Naive thymus-derived CD4-positive, alpha-beta T cell (primary cell): ENCODE measurements at regions not wholly inside any gene's neighbourhood (a gene's known extent, or its start where the extent isn't known, plus 50 kb on each side); places are given as distances from the start of the nearest gene placed in this dataset.
A peak's percentile ranks its signal among the peaks of the same experiment; 100 is the strongest.

Experiments
- ATAC-seq: fragments of 150-1000 bp; cut with Tn5 transposase; 2 replicates; pipeline ENCODE4 v1.10.0; 2021; ENCODE audit warnings: mild to moderate bottlenecking, moderate library complexity
- CTCF ChIA-PET: fragments of 350-600 bp; sonication (Branson Sonifier 250); formaldehyde crosslinking; loops from one replicate; lab custom pipeline; 2021; ENCODE audit warnings: antibody characterized with exemption; lab: Charles Lee
- POLR2A ChIA-PET: fragments of 350-600 bp; sonication (Branson Sonifier 250); formaldehyde crosslinking; loops from one replicate; lab custom pipeline; 2021; ENCODE audit warnings: antibody characterized with exemption, inconsistent platforms; lab: Charles Lee
- DNase-seq, 9 donors: peaks; one replicate each; pipeline versions ENCODE4 v3.0.0 to v3.0.0-alpha.2; 2020 to 2022; ENCODE audit warnings: mixed read lengths in 1 of 9
- H3K27ac ChIP-seq: one replicate; pipeline ENCODE4 v1.7.0; 2013; ENCODE audit warnings: mild to moderate bottlenecking, low read depth, low read length, moderate library complexity
- H3K27me3 ChIP-seq, 2 donors: one replicate each; pipeline ENCODE4 v1.7.0; 2013; ENCODE audit warnings: low read length in 2 of 2, mild to moderate bottlenecking in 2 of 2, moderate library complexity in 2 of 2; ENCODE audit not compliant: control insufficient read depth in 2 of 2, insufficient read depth in 2 of 2
- H3K36me3 ChIP-seq, 3 experiments: 1 replicate in 2 of 3; 2 replicates in 1 of 3; pipeline ENCODE4 v1.7.0; 2013; ENCODE audit warnings: low read length in 3 of 3, mild to moderate bottlenecking in 3 of 3, moderate library complexity in 1 of 3; ENCODE audit not compliant: insufficient read depth in 3 of 3, control insufficient read depth in 2 of 3
- H3K4me1 ChIP-seq, 2 donors: one replicate each; pipeline ENCODE4 v1.7.0; 2013; ENCODE audit warnings: low read length in 2 of 2, mild to moderate bottlenecking in 2 of 2, moderate library complexity in 1 of 2; ENCODE audit not compliant: control insufficient read depth in 2 of 2, insufficient read depth in 2 of 2
- H3K4me3 ChIP-seq: 2 replicates; pipeline ENCODE4 v1.7.0; 2013; ENCODE audit warnings: mild to moderate bottlenecking, low read length
- H3K9me3 ChIP-seq, 3 experiments: 1 replicate in 2 of 3; 2 replicates in 1 of 3; pipeline ENCODE4 v1.7.0; 2013; ENCODE audit warnings: low read length in 3 of 3; ENCODE audit not compliant: control insufficient read depth in 2 of 3
- H3K27ac Mint-ChIP-seq, 9 donors: one replicate each; pipeline ENCODE4 v1.8.0; 2020 to 2022; ENCODE audit warnings: mixed read lengths in 9 of 9, mild to moderate bottlenecking in 8 of 9, moderate library complexity in 5 of 9, inconsistent platforms in 2 of 9
- H3K27me3 Mint-ChIP-seq, 5 donors: one replicate each; pipeline ENCODE4 v1.8.0; 2021 to 2022; ENCODE audit warnings: mixed read lengths in 5 of 5, mild to moderate bottlenecking in 1 of 5
- H3K36me3 Mint-ChIP-seq, 5 donors: one replicate each; pipeline ENCODE4 v1.8.0; 2020 to 2022; ENCODE audit warnings: mixed read lengths in 5 of 5, mild to moderate bottlenecking in 3 of 5, inconsistent platforms in 1 of 5
- H3K4me1 Mint-ChIP-seq, 7 donors: one replicate each; pipeline ENCODE4 v1.8.0; 2020 to 2022; ENCODE audit warnings: mixed read lengths in 7 of 7, mild to moderate bottlenecking in 3 of 7, inconsistent platforms in 1 of 7
- H3K4me3 Mint-ChIP-seq, 10 donors: one replicate each; pipeline ENCODE4 v1.8.0; 2020 to 2022; ENCODE audit warnings: mild to moderate bottlenecking in 10 of 10, mixed read lengths in 10 of 10, moderate library complexity in 6 of 10, inconsistent platforms in 2 of 10
- H3K9me3 Mint-ChIP-seq, 11 donors: one replicate each; pipeline ENCODE4 v1.8.0; 2020 to 2022; ENCODE audit warnings: mixed read lengths in 11 of 11, mild to moderate bottlenecking in 4 of 11, inconsistent platforms in 1 of 11, moderate library complexity in 1 of 11
- intact Hi-C, 2 donors: fragments of 100-400 bp; cut with micrococcal nuclease; formaldehyde crosslinking; loops; one replicate each; pipeline ENCODE4 v1.15.1; 2023

DNA sequence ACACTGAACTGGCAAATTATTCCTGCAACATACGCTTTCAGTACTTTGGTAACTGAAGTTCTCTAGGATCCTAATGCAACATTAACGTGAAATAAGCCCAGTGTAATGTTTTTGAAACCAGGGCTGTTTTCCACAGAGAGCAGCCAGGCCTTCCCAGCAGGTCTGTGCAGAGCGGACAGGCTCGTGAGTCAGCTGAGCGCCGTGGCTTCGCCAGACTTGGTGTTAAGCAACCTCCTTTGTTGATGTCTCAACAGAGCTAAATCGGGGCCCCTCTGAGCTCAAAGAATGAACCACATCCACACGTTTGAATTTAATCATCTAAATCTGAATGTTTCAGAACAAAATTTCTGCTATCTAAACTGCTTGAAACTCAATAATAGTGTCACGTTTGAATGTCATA is 181.8 kb upstream of the FMN2 start:
- no peaks in the 10 kb centered on the region for H3K27me3 ChIP-seq
- no peak overlapping the region for H3K27ac Mint-ChIP-seq
- POLR2A ChIA-PET: no interaction called here
- no peaks in the 10 kb centered on the region for H3K9me3 ChIP-seq
- H3K4me3 Mint-ChIP-seq: no peak overlapping the region
- intact Hi-C loops: no loop called here
- no peaks in the 10 kb centered on the region for H3K36me3 ChIP-seq
- CTCF ChIA-PET: no interaction called here
- H3K36me3 Mint-ChIP-seq: no peaks in the 10 kb centered on the region
- no peaks in the 10 kb centered on the region for H3K4me1 Mint-ChIP-seq
- ATAC-seq (peak; percentile 75), DNase-seq (no peak)
- H3K9me3 Mint-ChIP-seq: peaks cover 0 to 2% (median 0%) of the 10 kb centered on the region in 11 donors
- no peak overlapping the region for H3K27ac ChIP-seq
- H3K4me1 ChIP-seq: no peaks in the 10 kb centered on the region
- H3K27me3 Mint-ChIP-seq: peaks cover 0 to 8% (median 6%) of the 10 kb centered on the region in 5 donors
- no peak overlapping the region for H3K4me3 ChIP-seq

DNA sequence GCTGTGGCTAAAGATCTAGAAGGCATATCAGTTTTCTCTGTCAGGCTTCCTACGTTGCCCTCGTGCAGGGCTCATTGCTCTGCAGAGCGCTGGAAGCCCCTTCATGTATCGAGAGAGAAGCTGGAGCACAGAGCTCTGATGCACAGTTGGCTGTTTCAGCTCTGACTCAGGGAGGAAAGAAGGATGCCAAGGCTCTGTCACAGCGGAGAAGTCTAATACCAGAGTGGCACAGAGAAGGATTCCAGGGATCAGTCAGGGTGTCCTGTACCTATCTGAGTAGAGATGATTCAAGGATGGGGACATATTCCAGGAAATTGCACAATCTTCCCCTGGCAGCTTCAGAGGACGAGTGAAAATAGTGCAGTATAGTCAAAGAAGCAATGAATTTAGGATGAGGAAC is 179.2 kb upstream of the FMN2 start:
- H3K36me3 Mint-ChIP-seq: no peaks in the 10 kb centered on the region
- POLR2A ChIA-PET: no interaction called here
- Histone ChIP-seq H3K27ac (no peak overlapping the region), H3K9me3 (no peaks in the 10 kb centered on the region), H3K27me3 (no peaks in the 10 kb centered on the region), H3K36me3 (no peaks in the 10 kb centered on the region), H3K4me1 (no peaks in the 10 kb centered on the region), H3K4me3 (no peak overlapping the region)
- DNase-seq (no peak), ATAC-seq (no peak)
- no peak overlapping the region for H3K4me3 Mint-ChIP-seq
- intact Hi-C loops: no loop called here
- CTCF ChIA-PET: no interaction called here
- no peak overlapping the region for H3K27ac Mint-ChIP-seq
- peaks cover 0 to 2% (median 0%) of the 10 kb centered on the region in 11 donors for H3K9me3 Mint-ChIP-seq
- H3K27me3 Mint-ChIP-seq: peaks cover 0 to 22% (median 13%) of the 10 kb centered on the region in 5 donors
- no peaks in the 10 kb centered on the region for H3K4me1 Mint-ChIP-seq

GRCh38 chr1:239913141-239913585 is 178.5 kb upstream of the FMN2 start:
- H3K4me3 Mint-ChIP-seq: no peak overlapping the region
- peaks cover 0 to 22% (median 18%) of the 10 kb centered on the region in 5 donors for H3K27me3 Mint-ChIP-seq
- H3K4me1 Mint-ChIP-seq: no peaks in the 10 kb centered on the region
- H3K9me3 Mint-ChIP-seq: peaks cover 0 to 2% (median 0%) of the 10 kb centered on the region in 11 donors
- ATAC-seq (no peak), DNase-seq (no peak)
- no peaks in the 10 kb centered on the region for H3K36me3 Mint-ChIP-seq
- Histone ChIP-seq H3K27me3 (no peaks in the 10 kb centered on the region), H3K4me1 (no peaks in the 10 kb centered on the region), H3K27ac (no peak overlapping the region), H3K9me3 (no peaks in the 10 kb centered on the region), H3K4me3 (no peak overlapping the region), H3K36me3 (no peaks in the 10 kb centered on the region)
- ChIA-PET POLR2A (no interaction called here), CTCF (no interaction called here)
- intact Hi-C loops: no loop called here
- no peak overlapping the region for H3K27ac Mint-ChIP-seq

GRCh38 chr1:239914751-239915231 is 176.9 kb upstream of the FMN2 start:
- Histone ChIP-seq H3K4me3 (no peak overlapping the region), H3K27me3 (no peaks in the 10 kb centered on the region), H3K27ac (no peak overlapping the region), H3K36me3 (no peaks in the 10 kb centered on the region), H3K4me1 (no peaks in the 10 kb centered on the region), H3K9me3 (no peaks in the 10 kb centered on the region)
- ATAC-seq: peak; percentile 63
- no peaks in the 10 kb centered on the region for H3K36me3 Mint-ChIP-seq
- H3K4me3 Mint-ChIP-seq: no peak overlapping the region
- ChIA-PET CTCF (no interaction called here), POLR2A (no interaction called here)
- DNase-seq: no peak
- H3K27ac Mint-ChIP-seq: no peak overlapping the region
- H3K4me1 Mint-ChIP-seq: no peaks in the 10 kb centered on the region
- intact Hi-C loops: no loop called here
- peaks cover 0 to 2% (median 0%) of the 10 kb centered on the region in 11 donors for H3K9me3 Mint-ChIP-seq
- H3K27me3 Mint-ChIP-seq: peaks cover 0 to 30% (median 25%) of the 10 kb centered on the region in 5 donors

GRCh38 chr1:239918634-239919033 is 173.0 kb upstream of the FMN2 start:
- CTCF ChIA-PET: no interaction called here

DNA sequence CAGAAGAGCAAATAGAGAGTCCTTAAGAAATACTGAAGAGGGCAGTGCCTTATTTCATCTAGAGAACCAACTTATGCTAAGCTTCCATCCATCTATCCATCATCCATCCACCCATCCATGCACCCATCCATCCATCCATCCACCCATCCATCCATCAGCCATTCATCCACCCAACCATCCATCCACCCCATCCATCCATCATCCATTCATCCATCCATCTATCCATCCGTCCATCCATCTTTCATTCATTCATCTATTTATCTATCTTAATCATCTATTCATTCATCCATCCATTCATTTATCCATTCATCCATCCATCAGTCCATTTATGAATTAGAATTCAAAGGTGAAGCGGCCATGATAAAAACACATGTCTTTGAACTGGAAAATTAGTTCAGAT is 171.5 kb upstream of the FMN2 start:
- H3K4me1 Mint-ChIP-seq: peaks cover 0 to 4% (median 0%) of the 10 kb centered on the region in 7 donors
- Histone ChIP-seq H3K4me3 (no peak overlapping the region), H3K27me3 (no peaks in the 10 kb centered on the region), H3K4me1 (no peaks in the 10 kb centered on the region), H3K27ac (no peak overlapping the region), H3K9me3 (no peaks in the 10 kb centered on the region), H3K36me3 (no peaks in the 10 kb centered on the region)
- ChIA-PET POLR2A (no interaction called here), CTCF (no interaction called here)
- no peak for ATAC-seq
- intact Hi-C loops: no loop called here
- no peak overlapping the region for H3K27ac Mint-ChIP-seq
- H3K36me3 Mint-ChIP-seq: no peaks in the 10 kb centered on the region
- H3K9me3 Mint-ChIP-seq: peaks cover 0 to 2% (median 0%) of the 10 kb centered on the region in 11 donors
- no peak for DNase-seq
- H3K4me3 Mint-ChIP-seq: no peak overlapping the region
- peaks cover 0 to 24% (median 19%) of the 10 kb centered on the region in 5 donors for H3K27me3 Mint-ChIP-seq

More at GRCh38 chr1:239918634-239919033, 173.0 kb upstream of the FMN2 start:
- Mint-ChIP-seq H3K36me3 (no peaks in the 10 kb centered on the region), H3K27me3 (peaks cover 0 to 26% (median 19%) of the 10 kb centered on the region in 5 donors), H3K9me3 (peaks cover 0 to 2% (median 0%) of the 10 kb centered on the region in 11 donors), H3K4me1 (peaks cover 0 to 4% (median 0%) of the 10 kb centered on the region in 7 donors), H3K27ac (no peak overlapping the region), H3K4me3 (no peak overlapping the region)
- Histone ChIP-seq H3K36me3 (no peaks in the 10 kb centered on the region), H3K9me3 (no peaks in the 10 kb centered on the region), H3K4me1 (no peaks in the 10 kb centered on the region), H3K27me3 (no peaks in the 10 kb centered on the region), H3K27ac (no peak overlapping the region), H3K4me3 (no peak overlapping the region)
- POLR2A ChIA-PET: no interaction called here
- ATAC-seq: no peak
- intact Hi-C loops: no loop called here
- DNase-seq: no peak

- ChIA-PET CTCF (no interaction called here), POLR2A (no interaction called here)
- H3K4me3 ChIP-seq: no peak overlapping the region
- H3K4me1 ChIP-seq: no peaks in the 10 kb centered on the region
- DNase-seq: no peak
- no peak for ATAC-seq
- H3K27me3 Mint-ChIP-seq: peaks cover 0 to 12% (median 9%) of the 10 kb centered on the region in 5 donors
- no peak overlapping the region for H3K27ac ChIP-seq
- H3K9me3 ChIP-seq: no peaks in the 10 kb centered on the region
- H3K4me3 Mint-ChIP-seq: no peak overlapping the region
- peaks cover 0 to 4% (median 0%) of the 10 kb centered on the region in 7 donors for H3K4me1 Mint-ChIP-seq
- no peaks in the 10 kb centered on the region for H3K36me3 ChIP-seq
- H3K9me3 Mint-ChIP-seq: peaks cover 0 to 2% (median 0%) of the 10 kb centered on the region in 11 donors
- no peak overlapping the region for H3K27ac Mint-ChIP-seq
- no peaks in the 10 kb centered on the region for H3K36me3 Mint-ChIP-seq
- no peaks in the 10 kb centered on the region for H3K27me3 ChIP-seq
- intact Hi-C loops: no loop called here
These were observed 168.7 kb upstream of the FMN2 start for GRCh38 chr1:239922778-239923522.
